ENCODE measurements at regions not wholly inside any gene's neighbourhood (a gene's known extent, or its start where the extent isn't known, plus 50 kb on each side); places are given as distances from the start of the nearest gene placed in this dataset.
"Not testable (repeated sequence)": the region's sequence is repeated elsewhere in the genome, so short reads cannot be mapped to it uniquely, and the experiment has no call there.

GRCh38 chr14:66025779-66026178 lies 460.4 kb upstream of the CCDC196 start:
- H3K27ac ChIP-seq = no peak overlapping the region
- 76% methylated on average over 5 of the region's 5 CpGs for WGBS
- H3K36me3 ChIP-seq = no peaks in the 10 kb centered on the region
- no peak for DNase-seq (ENCODE audit: low spot score)
- H3K4me1 ChIP-seq (replicated peaks) = no peaks in the 10 kb centered on the region
- intact Hi-C loops (cut with DNase I) = no loop called here
- no peak overlapping the region for H3K4me3 ChIP-seq
- TF ChIP-seq POLR2A (IDR thresholded peaks at IDR 0.05) (no peak), POLR2AphosphoS5 (IDR thresholded peaks at IDR 0.05) (no peak), CTCF (IDR thresholded peaks at IDR 0.05) (no peak)
- H3K27me3 ChIP-seq (replicated peaks; ENCODE audit: insufficient read depth) = peaks cover 3% of the 10 kb centered on the region
- H3K9me3 ChIP-seq = no peaks in the 10 kb centered on the region

- H3K27ac ChIP-seq; H3K9me3 ChIP-seq; DNase-seq (ENCODE audit: low spot score); H3K36me3 ChIP-seq; H3K4me3 ChIP-seq; intact Hi-C loops (cut with DNase I); H3K27me3 ChIP-seq (replicated peaks; ENCODE audit: insufficient read depth); H3K4me1 ChIP-seq (replicated peaks): not testable (repeated sequence)
- 95% methylated on average over 12 of the region's 12 CpGs for WGBS
These were observed 454.2 kb upstream of the CCDC196 start for GRCh38 chr14:66031981-66032380.

- WGBS = 92% methylated on average over 5 of the region's 5 CpGs
These were observed 453.4 kb upstream of the CCDC196 start for GRCh38 chr14:66032800-66033199.

GRCh38 chr14:66036547-66036946 lies 449.6 kb upstream of the CCDC196 start:
- Histone ChIP-seq H3K27me3 (replicated peaks; ENCODE audit: insufficient read depth) (no peaks in the 10 kb centered on the region), H3K4me3 (no peak overlapping the region), H3K9me3 (no peaks in the 10 kb centered on the region), H3K27ac (no peak overlapping the region), H3K36me3 (no peaks in the 10 kb centered on the region), H3K4me1 (replicated peaks) (no peaks in the 10 kb centered on the region)
- no peak for DNase-seq (ENCODE audit: low spot score)
- intact Hi-C loops (cut with DNase I) = no loop called here
- 45% methylated on average over 2 of the region's 2 CpGs for WGBS
- no peak for TF ChIP-seq POLR2A (IDR thresholded peaks at IDR 0.05)

More at GRCh38 chr14:66032800-66033199, 453.4 kb upstream of the CCDC196 start:
- no peak overlapping the region for H3K4me3 ChIP-seq
- no peaks in the 10 kb centered on the region for H3K9me3 ChIP-seq
- TF ChIP-seq POLR2A (IDR thresholded peaks at IDR 0.05) = no peak
- no peak for TF ChIP-seq POLR2AphosphoS5 (IDR thresholded peaks at IDR 0.05)
- no peak for TF ChIP-seq CTCF (IDR thresholded peaks at IDR 0.05)
- no peaks in the 10 kb centered on the region for H3K4me1 ChIP-seq (replicated peaks)
- H3K27ac ChIP-seq = no peak overlapping the region
- intact Hi-C loops (cut with DNase I) = no loop called here
- no peak for DNase-seq (ENCODE audit: low spot score)
- no peaks in the 10 kb centered on the region for H3K27me3 ChIP-seq (replicated peaks; ENCODE audit: insufficient read depth)
- H3K36me3 ChIP-seq = no peaks in the 10 kb centered on the region

- H3K9me3 ChIP-seq = no peaks in the 10 kb centered on the region
- no peak overlapping the region for H3K4me3 ChIP-seq
- WGBS = 86% methylated on average over 2 of the region's 2 CpGs
- intact Hi-C loops (cut with DNase I) = no loop called here
- no peaks in the 10 kb centered on the region for H3K36me3 ChIP-seq
- H3K4me1 ChIP-seq (replicated peaks) = no peaks in the 10 kb centered on the region
- no peak overlapping the region for H3K27ac ChIP-seq
- no peak for DNase-seq (ENCODE audit: low spot score)
- no peak for TF ChIP-seq POLR2AphosphoS5 (IDR thresholded peaks at IDR 0.05)
- TF ChIP-seq CTCF (IDR thresholded peaks at IDR 0.05) = no peak
- no peak for TF ChIP-seq POLR2A (IDR thresholded peaks at IDR 0.05)
- no peaks in the 10 kb centered on the region for H3K27me3 ChIP-seq (replicated peaks; ENCODE audit: insufficient read depth)
These were observed 448.8 kb upstream of the CCDC196 start for GRCh38 chr14:66037361-66037760.

- H3K27me3 ChIP-seq (replicated peaks; ENCODE audit: insufficient read depth) = no peaks in the 10 kb centered on the region
- no peak for DNase-seq (ENCODE audit: low spot score)
- H3K9me3 ChIP-seq = no peaks in the 10 kb centered on the region
- TF ChIP-seq POLR2A (IDR thresholded peaks at IDR 0.05) = no peak
- no peak for TF ChIP-seq CTCF (IDR thresholded peaks at IDR 0.05)
- TF ChIP-seq POLR2AphosphoS5 (IDR thresholded peaks at IDR 0.05) = no peak
- no peak overlapping the region for H3K4me3 ChIP-seq
- intact Hi-C loops (cut with DNase I) = no loop called here
- 72% methylated on average over 3 of the region's 3 CpGs for WGBS
- no peak overlapping the region for H3K27ac ChIP-seq
- H3K36me3 ChIP-seq = no peaks in the 10 kb centered on the region
- H3K4me1 ChIP-seq (replicated peaks) = no peaks in the 10 kb centered on the region
These were observed 448.0 kb upstream of the CCDC196 start for GRCh38 chr14:66038212-66038611.
